Heart left ventricle (tissue), 16 donors: ENCODE measurements at regions not wholly inside any gene's neighbourhood (a gene's known extent, or its start where the extent isn't known, plus 50 kb on each side); places are given as distances from the start of the nearest gene placed in this dataset.

Source experiments
- ATAC-seq, 4 donors: fragments of 200-7000 bp; cut with Tn5 transposase; one replicate each; pipeline ENCODE4 v1.9.1; 2020 to 2022; ENCODE audit warnings: moderate library complexity in 4 of 4, mild to moderate bottlenecking in 3 of 4, moderate number of reproducible peaks in 1 of 4
- DNase-seq, 5 donors: peaks; one replicate each; pipeline ENCODE4 v3.0.0-alpha.2; 2020
- H3K27ac ChIP-seq, 12 donors: fragments of 200-600 bp; sonication (generic) in 4 of 12; one replicate each; pipeline versions ENCODE4 v1.5.0 to v1.8.0; 2016 to 2022; ENCODE audit warnings: mild to moderate bottlenecking in 2 of 12
- H3K27me3 ChIP-seq, 9 donors: fragments of 200-600 bp; sonication (generic) in 2 of 9; one replicate each; pipeline versions ENCODE4 v1.5.1 to v1.8.0; 2016 to 2022; ENCODE audit warnings: mild to moderate bottlenecking in 3 of 9
- H3K36me3 ChIP-seq, 9 donors: fragments of 200-600 bp; sonication (generic) in 2 of 9; one replicate each; pipeline versions ENCODE4 v1.5.0 to v1.8.0; 2018 to 2022; ENCODE audit warnings: mild to moderate bottlenecking in 2 of 9
- H3K4me1 ChIP-seq, 12 donors: fragments of 200-600 bp; sonication (generic) in 4 of 12; one replicate each; pipeline versions ENCODE4 v1.5.0 to v1.8.0; 2016 to 2022; ENCODE audit warnings: mild to moderate bottlenecking in 3 of 12
- H3K4me3 ChIP-seq, 12 donors: fragments of 200-600 bp; sonication (generic) in 4 of 12; one replicate each; pipeline versions ENCODE4 v1.5.0 to v1.8.0; 2017 to 2022; ENCODE audit warnings: mild to moderate bottlenecking in 9 of 12, moderate library complexity in 4 of 12
- H3K9me3 ChIP-seq, 12 donors: fragments of 200-600 bp; sonication (generic) in 4 of 12; one replicate each; pipeline versions ENCODE4 v1.5.0 to v1.8.0; 2016 to 2022; ENCODE audit warnings: mild to moderate bottlenecking in 1 of 12
- POLR2A ChIP-seq, 2 donors: fragments of 450-650 bp; IDR thresholded peaks; one replicate each; pipeline ENCODE4 v1.6.1; 2017; ENCODE audit warnings: antibody characterized with exemption in 2 of 2, mild to moderate bottlenecking in 2 of 2, moderate library complexity in 2 of 2
- WGBS, 4 donors: extraction: QIAGEN DNeasy Blood & Tissue Kit in 2 of 4; methylation state at CpG; one replicate each; pipeline versions ENCODE4 v1.1.5 to v1.1.7; 2013 to 2018; 5-methylcytosine and 5-hydroxymethylcytosine counted together
- intact Hi-C, 10 donors: fragments of 100-400 bp; cut with DNase I; formaldehyde crosslinking; loops; one replicate each; pipeline versions ENCODE4 v1.11.1 to v1.14.2; 2022
- TF ChIP-seq, protein P1 (sequence below), 12 donors: fragments of 200-600 bp; sonication (generic) in 4 of 12; IDR thresholded peaks; one replicate each; pipeline versions ENCODE4 v1.5.0 to v1.8.0; 2018 to 2022; ENCODE audit warnings: antibody characterized with exemption in 12 of 12, mild to moderate bottlenecking in 5 of 12
- donor health status: ischemic (EF 13 %, LVEDD 7.1; RV severe dilation, severe dysfunction).
- donor health status: healthy with polysubstance abuse.
- donor health status: DM: no; HTN: yes; CAD: no.
- donor health status: DM: no; HTN: no; CAD: no.
- donor health status: ischemic (EF 25% LVEDD 6.9; RV normal size, moderate dysfunction).
- donor health status: ischemic (EF 25% LVEDD 5.7; RV mildly dilated, moderate dysfunction).
- donor health status: healthy.
- donor health status: DM: yes; HTN: yes; CAD: no.
- donor health status: ischemic (EF 35%, LVEDD 5.7; RV mildly dilated, moderate dysfunction).
- donor health status: nonischemic (EF 11% LVEDD 7.7; RV severe dilation, severe dysfunction).
- donor health status: DM: yes; HTN: yes; CAD: no.
- donor health status: PGD.
- donor health status: ischemic (EF 29% LVEDD 5.4; RV normal size, mild dysfunction).
- donor health status: nonischemic (EF 23%, LVEDD 6.1; RV moderate dilation, normal function).

DNA sequence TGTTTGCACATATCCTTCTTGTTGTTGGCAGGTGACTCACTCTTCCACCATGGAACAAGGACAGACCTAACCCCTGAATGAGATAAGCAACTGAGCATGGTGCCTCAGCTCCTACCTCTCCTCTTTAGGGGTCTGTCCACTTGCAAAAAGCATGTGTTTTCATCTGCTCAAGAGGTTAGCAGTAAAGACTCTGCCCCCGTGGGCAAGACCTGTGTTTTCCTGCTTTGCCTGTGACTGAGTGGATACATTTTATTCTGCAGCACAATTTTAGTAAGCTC, 111.0 kb upstream of the LIFR start:
- intact Hi-C loops: loop anchor here (1.0 to 10.0 kb wide), 11 partner anchors 73 to 227 kb away; partner anchors contain the start of gene LIFR (in 8 of the 10)
- ATAC-seq (peak in 1 of 4 donors; percentile 7), DNase-seq (no peak)
- peaks cover 0 to 31% (median 9%) of the 10 kb centered on the region in 12 donors for H3K4me1 ChIP-seq
- TF ChIP-seq, protein P1, sequence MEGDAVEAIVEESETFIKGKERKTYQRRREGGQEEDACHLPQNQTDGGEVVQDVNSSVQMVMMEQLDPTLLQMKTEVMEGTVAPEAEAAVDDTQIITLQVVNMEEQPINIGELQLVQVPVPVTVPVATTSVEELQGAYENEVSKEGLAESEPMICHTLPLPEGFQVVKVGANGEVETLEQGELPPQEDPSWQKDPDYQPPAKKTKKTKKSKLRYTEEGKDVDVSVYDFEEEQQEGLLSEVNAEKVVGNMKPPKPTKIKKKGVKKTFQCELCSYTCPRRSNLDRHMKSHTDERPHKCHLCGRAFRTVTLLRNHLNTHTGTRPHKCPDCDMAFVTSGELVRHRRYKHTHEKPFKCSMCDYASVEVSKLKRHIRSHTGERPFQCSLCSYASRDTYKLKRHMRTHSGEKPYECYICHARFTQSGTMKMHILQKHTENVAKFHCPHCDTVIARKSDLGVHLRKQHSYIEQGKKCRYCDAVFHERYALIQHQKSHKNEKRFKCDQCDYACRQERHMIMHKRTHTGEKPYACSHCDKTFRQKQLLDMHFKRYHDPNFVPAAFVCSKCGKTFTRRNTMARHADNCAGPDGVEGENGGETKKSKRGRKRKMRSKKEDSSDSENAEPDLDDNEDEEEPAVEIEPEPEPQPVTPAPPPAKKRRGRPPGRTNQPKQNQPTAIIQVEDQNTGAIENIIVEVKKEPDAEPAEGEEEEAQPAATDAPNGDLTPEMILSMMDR (IDR thresholded peaks at IDR 0.05): no peak
- TF ChIP-seq POLR2A (IDR thresholded peaks at IDR 0.05): no peak
- no peaks in the 10 kb centered on the region for H3K27me3 ChIP-seq
- H3K27ac ChIP-seq: no peak overlapping the region
- no peaks in the 10 kb centered on the region for H3K36me3 ChIP-seq
- H3K4me3 ChIP-seq: no peak overlapping the region
- H3K9me3 ChIP-seq: no peaks in the 10 kb centered on the region
- WGBS, 4 donors: 68 to 88% (median 74%) methylated on average over 1 of the region's 1 CpG

DNA sequence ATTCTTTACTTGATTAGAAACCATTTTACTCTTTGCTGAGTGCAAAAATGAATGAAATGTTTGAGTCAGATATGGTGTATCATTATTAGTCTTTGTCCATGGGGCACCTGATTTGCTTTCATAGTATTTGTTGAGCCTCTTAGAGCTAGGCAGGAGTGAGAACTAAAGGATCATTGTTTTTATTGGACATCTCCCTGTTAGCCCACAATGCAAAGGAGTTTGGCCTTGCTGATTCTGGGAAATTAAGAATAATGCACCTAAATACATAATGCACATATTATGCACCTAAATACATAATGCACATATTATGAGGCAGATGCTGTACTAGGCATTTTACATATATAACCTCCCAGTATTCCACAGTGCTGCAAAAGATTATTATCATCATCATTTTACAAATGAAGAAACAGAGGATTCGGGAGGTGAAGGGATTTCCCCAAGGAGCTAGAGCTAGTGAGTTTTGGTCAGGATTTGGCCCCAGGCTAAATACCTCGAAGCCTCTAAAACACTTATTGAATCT, 113.0 kb upstream of the LIFR start:
- Histone ChIP-seq H3K36me3 (no peaks in the 10 kb centered on the region), H3K9me3 (no peaks in the 10 kb centered on the region), H3K27me3 (no peaks in the 10 kb centered on the region), H3K4me1 (peaks cover 0 to 21% (median 5%) of the 10 kb centered on the region in 12 donors), H3K4me3 (no peak overlapping the region), H3K27ac (no peak overlapping the region)
- ATAC-seq (no peak), DNase-seq (no peak)
- 84 to 96% (median 93%) methylated on average over 2 of the region's 2 CpGs for WGBS, 4 donors
- TF ChIP-seq, protein P1 (IDR thresholded peaks at IDR 0.05): no peak
- no peak for TF ChIP-seq POLR2A (IDR thresholded peaks at IDR 0.05)
- intact Hi-C loops: loop anchor here (5.0 to 10.0 kb wide), 7 partner anchors 75 to 227 kb away; partner anchors contain the start of gene LIFR (in 5 of the 10)

DNA sequence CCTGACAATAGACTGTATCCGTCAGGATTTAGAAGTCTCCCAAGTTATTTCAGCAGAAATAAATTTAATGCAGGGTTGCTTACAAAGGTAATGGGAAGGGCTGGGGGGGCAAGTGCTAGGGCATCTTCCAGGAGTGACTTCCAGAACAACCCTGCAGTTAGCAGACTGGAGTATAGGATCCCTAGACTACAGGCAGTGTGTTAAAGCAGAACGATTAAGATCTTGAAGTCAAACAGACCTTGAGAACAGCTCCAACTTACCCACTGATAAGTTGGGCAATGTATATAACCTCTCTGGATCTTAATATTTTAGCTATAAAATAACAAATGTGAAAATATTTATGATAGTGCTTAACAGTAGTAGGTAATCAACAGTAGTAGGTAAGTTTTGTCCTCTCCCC, 113.6 kb upstream of the LIFR start:
- intact Hi-C loops: loop anchor here in 5 of 10 donors (5.0 to 10.0 kb wide), 4 partner anchors 135 to 228 kb away; no protein-coding TSS in a partner anchor
- 79 to 86% (median 83%) methylated on average over 2 of the region's 2 CpGs for WGBS, 4 donors
- no peak for ATAC-seq

DNA sequence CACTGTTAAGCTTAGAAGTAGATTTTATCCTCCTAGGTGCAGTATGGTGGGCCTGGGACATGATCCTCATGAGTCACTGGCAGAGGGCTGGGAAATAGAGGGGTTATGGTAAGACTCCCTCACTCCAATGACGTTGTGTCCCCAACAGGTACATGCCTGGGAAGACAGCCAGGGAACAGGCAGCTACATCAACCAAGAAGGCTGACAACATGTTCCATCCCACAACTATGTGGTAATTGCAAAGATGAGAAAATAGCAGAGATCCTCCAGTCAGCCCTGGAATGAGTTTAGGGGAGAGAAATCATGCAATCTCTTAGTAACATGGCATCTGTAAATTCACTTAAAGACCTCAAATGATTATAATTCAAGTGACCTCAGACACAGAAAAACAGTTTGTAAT, 114.4 kb upstream of the LIFR start:
- DNase-seq (no peak), ATAC-seq (peak in 1 of 4 donors; percentile 27)
- H3K4me1 ChIP-seq: peaks cover 0 to 16% (median 5%) of the 10 kb centered on the region in 12 donors
- no peak for TF ChIP-seq POLR2A (IDR thresholded peaks at IDR 0.05)
- TF ChIP-seq, protein P1 (IDR thresholded peaks at IDR 0.05): no peak
- no peak overlapping the region for H3K4me3 ChIP-seq
- peaks cover 0 to 3% (median 0%) of the 10 kb centered on the region in 12 donors for H3K9me3 ChIP-seq
- 38 to 53% (median 45%) methylated on average over 1 of the region's 1 CpG for WGBS, 4 donors
- no peak overlapping the region for H3K27ac ChIP-seq
- H3K27me3 ChIP-seq: no peaks in the 10 kb centered on the region
- intact Hi-C loops: loop anchor here in 5 of 10 donors (5.0 to 10.0 kb wide), 4 partner anchors 134 to 229 kb away; no protein-coding TSS in a partner anchor
- no peaks in the 10 kb centered on the region for H3K36me3 ChIP-seq

More for the DNA sequence above, 113.6 kb upstream of the LIFR start:
- no peak for TF ChIP-seq POLR2A (IDR thresholded peaks at IDR 0.05)
- TF ChIP-seq, protein P1 (IDR thresholded peaks at IDR 0.05): no peak
- H3K9me3 ChIP-seq: no peaks in the 10 kb centered on the region
- H3K27me3 ChIP-seq: no peaks in the 10 kb centered on the region
- no peak overlapping the region for H3K4me3 ChIP-seq
- no peak for DNase-seq
- no peaks in the 10 kb centered on the region for H3K36me3 ChIP-seq
- no peak overlapping the region for H3K27ac ChIP-seq
- peaks cover 0 to 21% (median 5%) of the 10 kb centered on the region in 12 donors for H3K4me1 ChIP-seq
